Upper lobe of left lung (tissue), 6 donors: ENCODE measurements at regions not wholly inside any gene's neighbourhood (a gene's known extent, or its start where the extent isn't known, plus 50 kb on each side); places are given as distances from the start of the nearest gene placed in this dataset.

Experiments
- ATAC-seq, 2 donors: fragments of 200-7000 bp; cut with Tn5 transposase; one replicate each; pipeline ENCODE4 v1.9.1; 2022; ENCODE audit warnings: mild to moderate bottlenecking in 2 of 2, moderate library complexity in 2 of 2; ENCODE audit not compliant: low FRiP score in 2 of 2
- DNase-seq, 2 donors: peaks; one replicate each; pipeline ENCODE4 v3.0.0-alpha.2; 2019 to 2020
- H3K27ac ChIP-seq, 4 donors: fragments of 200-600 bp; sonication (generic); one replicate each; pipeline ENCODE4 v1.5.1; 2016 to 2019
- H3K27me3 ChIP-seq, 4 donors: fragments of 200-600 bp; sonication (generic); one replicate each; pipeline ENCODE4 v1.5.1; 2017 to 2019
- H3K36me3 ChIP-seq, 4 donors: fragments of 200-600 bp; sonication (generic); one replicate each; pipeline ENCODE4 v1.5.1; 2016 to 2019
- H3K4me1 ChIP-seq, 4 donors: fragments of 200-600 bp; sonication (generic); one replicate each; pipeline ENCODE4 v1.5.1; 2018 to 2019
- H3K4me3 ChIP-seq, 4 donors: fragments of 200-600 bp; sonication (generic); one replicate each; pipeline ENCODE4 v1.5.1; 2017 to 2019; ENCODE audit warnings: mild to moderate bottlenecking in 2 of 4, moderate library complexity in 1 of 4
- H3K9me3 ChIP-seq, 4 donors: fragments of 200-600 bp; sonication (generic); one replicate each; pipeline ENCODE4 v1.5.1; 2018 to 2019
- CTCF ChIP-seq, 6 experiments: fragments of 450-650 bp in 4 of 6; fragments of 200-600 bp in 2 of 6; sonication (generic) in 2 of 6; IDR thresholded peaks; one replicate each; pipeline ENCODE4 v1.5.1; 2016 to 2019; ENCODE audit warnings: antibody characterized with exemption in 6 of 6
- EP300 ChIP-seq, 4 donors: sonication (generic); formaldehyde crosslinking; IDR thresholded peaks; one replicate each; pipeline ENCODE4 v1.5.1; 2017; ENCODE audit warnings: antibody characterized with exemption in 4 of 4, control low read depth in 2 of 4
- POLR2A ChIP-seq, 4 donors: fragments of 450-650 bp; IDR thresholded peaks; one replicate each; pipeline ENCODE4 v1.5.1; 2016 to 2017; ENCODE audit warnings: antibody characterized with exemption in 4 of 4, mild to moderate bottlenecking in 2 of 4
- POLR2AphosphoS5 ChIP-seq, 2 donors: sonication (generic); formaldehyde crosslinking; IDR thresholded peaks; one replicate each; pipeline ENCODE4 v1.5.1; 2017; ENCODE audit warnings: antibody characterized with exemption in 2 of 2
- WGBS, 2 donors: methylation state at CpG; one replicate each; pipeline ENCODE4 v1.1.5; 2017 to 2018; 5-methylcytosine and 5-hydroxymethylcytosine counted together
- donor health status: DM: no; HTN: no; CAD: no; lungs with moderate emphysema.
- donor health status: DM: no; HTN: yes; CAD: no; lungs with severe emphysema.

- H3K4me3 ChIP-seq, result no peak overlapping the region
- no peak for DNase-seq
- no peak for TF ChIP-seq POLR2AphosphoS5 (IDR thresholded peaks at IDR 0.05)
- TF ChIP-seq CTCF (IDR thresholded peaks at IDR 0.05), result no peak
- no peak for TF ChIP-seq POLR2A (IDR thresholded peaks at IDR 0.05)
- 74 to 77% methylated on average over 3 of the region's 3 CpGs for WGBS, 2 donors
- ATAC-seq, result peak in 1 of 2 donors; percentile 57
- H3K27me3 ChIP-seq, result no peaks in the 10 kb centered on the region
- no peaks in the 10 kb centered on the region for H3K4me1 ChIP-seq
- no peak overlapping the region for H3K27ac ChIP-seq
- no peaks in the 10 kb centered on the region for H3K9me3 ChIP-seq
- H3K36me3 ChIP-seq, result no peaks in the 10 kb centered on the region
Measured at GRCh38 chr18:51390702-51391101, 193.2 kb upstream of the MEX3C start.

GRCh38 chr18:51391215-51391614, 193.7 kb upstream of the MEX3C start:
- H3K27me3 ChIP-seq, result no peaks in the 10 kb centered on the region
- H3K27ac ChIP-seq, result no peak overlapping the region
- DNase-seq (no peak), ATAC-seq (no peak)
- H3K4me1 ChIP-seq, result no peaks in the 10 kb centered on the region
- 76 to 86% methylated on average over 1 of the region's 1 CpG for WGBS, 2 donors
- no peak overlapping the region for H3K4me3 ChIP-seq
- TF ChIP-seq EP300 (IDR thresholded peaks at IDR 0.05) (no peak), POLR2A (IDR thresholded peaks at IDR 0.05) (no peak), CTCF (IDR thresholded peaks at IDR 0.05) (no peak), POLR2AphosphoS5 (IDR thresholded peaks at IDR 0.05) (no peak)
- no peaks in the 10 kb centered on the region for H3K36me3 ChIP-seq
- no peaks in the 10 kb centered on the region for H3K9me3 ChIP-seq

DNA sequence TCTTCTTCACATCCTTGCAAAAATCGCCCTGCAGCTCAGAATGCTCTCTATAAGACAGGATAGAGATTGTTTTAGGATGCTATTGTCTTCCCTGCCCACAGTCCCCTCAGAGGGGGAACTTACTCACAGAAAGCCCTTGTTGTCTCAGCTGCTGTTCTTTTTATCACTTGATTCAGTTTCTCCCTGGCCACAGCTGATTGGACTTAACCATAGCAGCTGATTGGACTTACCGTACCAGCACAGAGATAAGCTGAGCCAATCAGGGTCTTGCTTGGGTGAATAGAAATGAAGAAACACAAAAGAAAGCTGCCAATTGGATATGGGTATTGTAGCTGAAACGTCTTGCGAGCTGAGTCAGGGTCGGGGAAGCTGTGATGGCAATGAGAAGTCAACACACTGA, 194.2 kb upstream of the MEX3C start:
- H3K9me3 ChIP-seq, result no peaks in the 10 kb centered on the region
- TF ChIP-seq POLR2A (IDR thresholded peaks at IDR 0.05) (no peak), CTCF (IDR thresholded peaks at IDR 0.05) (no peak), POLR2AphosphoS5 (IDR thresholded peaks at IDR 0.05) (no peak), EP300 (IDR thresholded peaks at IDR 0.05) (no peak)
- 82 to 84% methylated on average over 5 of the region's 5 CpGs for WGBS, 2 donors
- ATAC-seq (no peak), DNase-seq (no peak)
- no peak overlapping the region for H3K27ac ChIP-seq
- no peaks in the 10 kb centered on the region for H3K36me3 ChIP-seq
- no peaks in the 10 kb centered on the region for H3K27me3 ChIP-seq
- H3K4me1 ChIP-seq, result no peaks in the 10 kb centered on the region
- H3K4me3 ChIP-seq, result no peak overlapping the region

- TF ChIP-seq CTCF (IDR thresholded peaks at IDR 0.05) (no peak), POLR2A (IDR thresholded peaks at IDR 0.05) (no peak), EP300 (IDR thresholded peaks at IDR 0.05) (no peak), POLR2AphosphoS5 (IDR thresholded peaks at IDR 0.05) (no peak)
- H3K4me1 ChIP-seq, result no peaks in the 10 kb centered on the region
- WGBS, 2 donors, result 80 to 86% methylated on average over 4 of the region's 4 CpGs
Measured at GRCh38 chr18:51397347-51397962, 200.0 kb upstream of the MEX3C start.

DNA sequence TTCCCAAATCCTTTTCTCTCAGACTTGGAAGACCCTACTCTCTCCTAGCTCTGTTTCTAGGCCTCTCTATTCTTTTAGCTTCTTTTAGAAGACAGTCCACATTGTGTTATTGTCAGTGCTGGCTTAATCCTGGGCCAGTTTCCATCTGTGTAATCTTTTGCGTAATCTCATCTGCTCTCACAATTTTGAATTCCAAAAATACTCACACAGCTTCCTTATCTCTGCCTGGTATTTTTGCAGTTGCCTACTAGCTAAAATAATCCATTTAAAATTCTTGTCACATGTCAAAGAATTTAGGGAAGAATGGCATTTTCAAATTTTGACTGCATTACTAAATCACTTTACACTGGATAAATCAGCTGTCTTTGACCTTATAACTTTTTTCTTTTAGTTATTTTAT, 200.6 kb upstream of the MEX3C start:
- Histone ChIP-seq H3K4me3 (no peak overlapping the region), H3K36me3 (no peaks in the 10 kb centered on the region), H3K4me1 (no peaks in the 10 kb centered on the region), H3K27ac (no peak overlapping the region), H3K9me3 (no peaks in the 10 kb centered on the region), H3K27me3 (no peaks in the 10 kb centered on the region)
- 64 to 92% methylated on average over 1 of the region's 1 CpG for WGBS, 2 donors
- ATAC-seq (no peak), DNase-seq (no peak)
- TF ChIP-seq POLR2AphosphoS5 (IDR thresholded peaks at IDR 0.05) (no peak), CTCF (IDR thresholded peaks at IDR 0.05) (no peak), EP300 (IDR thresholded peaks at IDR 0.05) (no peak), POLR2A (IDR thresholded peaks at IDR 0.05) (no peak)

More at GRCh38 chr18:51397347-51397962, 200.0 kb upstream of the MEX3C start:
- no peak overlapping the region for H3K4me3 ChIP-seq
- H3K36me3 ChIP-seq, result no peaks in the 10 kb centered on the region
- no peak overlapping the region for H3K27ac ChIP-seq
- H3K9me3 ChIP-seq, result no peaks in the 10 kb centered on the region
- H3K27me3 ChIP-seq, result no peaks in the 10 kb centered on the region
- DNase-seq (no peak), ATAC-seq (no peak)
